Endothelial cell of umbilical vein (primary cell): ENCODE measurements at regions not wholly inside any gene's neighbourhood (a gene's known extent, or its start where the extent isn't known, plus 50 kb on each side); places are given as distances from the start of the nearest gene placed in this dataset.

Experiments used
- BruUV-seq: library from RNA; stranded (reverse); fragments of 400-500 nt; replicated peaks from 2 replicates; lab custom pipeline; 2021; lab: Mats Ljungman, UMichigan
- CTCF ChIA-PET: fragments of 300-600, 350-600 bp; sonication (Branson Sonifier 250); formaldehyde crosslinking; loops from one replicate; lab custom pipeline; 2021; ENCODE audit warnings: antibody characterized with exemption, inconsistent platforms; lab: Charles Lee
- POLR2A ChIA-PET: fragments of 300-600, 350-600 bp; sonication (Branson Sonifier 250); formaldehyde crosslinking; loops from one replicate; lab custom pipeline; 2021; ENCODE audit warnings: antibody characterized with exemption, inconsistent platforms; lab: Charles Lee
- DNase-seq: peaks from one replicate; pipeline ENCODE4 v3.0.0-alpha.2; 2011; ENCODE audit warnings: low read depth, low spot score
- FAIRE-seq: peaks from 2 replicates; lab custom pipeline; 2011; peaks lifted over from hg19 to GRCh38; lab: Jason Lieb, UNC
- H2AFZ ChIP-seq: 2 replicates; pipeline ENCODE4 v1.6.0; 2012; ENCODE audit warnings: low read depth, low read length, control low read depth, inconsistent platforms
- H3K27ac ChIP-seq: 2 replicates; pipeline ENCODE4 v1.5.1; 2011; ENCODE audit warnings: low read depth, mild to moderate bottlenecking, control low read depth, low read length, moderate library complexity; ENCODE audit not compliant: insufficient read depth
- H3K27me3 ChIP-seq, 2 experiments: 2 replicates each; pipeline versions ENCODE4 v1.6.0 to v1.6.1; 2011; ENCODE audit warnings: low read length in 2 of 2, mixed read lengths in 1 of 2; ENCODE audit not compliant: control insufficient read depth in 2 of 2, insufficient read depth in 2 of 2
- H3K36me3 ChIP-seq, 2 experiments: 2 replicates in 1 of 2; 3 replicates in 1 of 2; pipeline ENCODE4 v1.5.1; 2011; ENCODE audit warnings: low read length in 2 of 2, mild to moderate bottlenecking in 1 of 2, moderate library complexity in 1 of 2; ENCODE audit not compliant: control insufficient read depth in 2 of 2, insufficient read depth in 2 of 2; ENCODE audit errors: extremely low read depth in 1 of 2
- H3K4me1 ChIP-seq: 3 replicates; pipeline ENCODE4 v1.5.1; 2011; ENCODE audit warnings: mild to moderate bottlenecking, low read length; ENCODE audit not compliant: control insufficient read depth, insufficient read depth; ENCODE audit errors: extremely low read depth
- H3K4me2 ChIP-seq: 2 replicates; pipeline ENCODE4 v1.6.1; 2011; ENCODE audit warnings: low read length, control low read depth, mixed read lengths; ENCODE audit not compliant: insufficient read depth
- H3K4me3 ChIP-seq, 3 experiments: fragments of 200-600 bp in 1 of 3; sonication (generic), shearing (Covaris generic) in 1 of 3; replicated peaks in 1 of 3; 2 replicates each; pipeline ENCODE4 v1.5.1; 2011 to 2016; ENCODE audit warnings: control low read depth in 3 of 3, low read length in 3 of 3, mild to moderate bottlenecking in 2 of 3, inconsistent platforms in 1 of 3, low read depth in 1 of 3, moderate library complexity in 1 of 3; ENCODE audit not compliant: insufficient read depth in 1 of 3
- H3K79me2 ChIP-seq: 2 replicates; pipeline ENCODE4 v1.6.0; 2012; ENCODE audit warnings: low read length, inconsistent platforms; ENCODE audit not compliant: control insufficient read depth, insufficient read depth
- H3K9ac ChIP-seq: replicated peaks from 2 replicates; pipeline ENCODE3; 2011; ENCODE audit warnings: low read length, control low read depth; ENCODE audit not compliant: insufficient read depth; ENCODE audit errors: extremely low read depth
- H3K9me1 ChIP-seq: replicated peaks from 3 replicates; pipeline ENCODE4 v1.6.0; 2011; ENCODE audit warnings: mild to moderate bottlenecking, low read length; ENCODE audit not compliant: control insufficient read depth, insufficient read depth; ENCODE audit errors: extremely low read depth
- H3K9me3 ChIP-seq: replicated peaks from 2 replicates; pipeline ENCODE4 v1.5.1; 2012; ENCODE audit warnings: low read length, inconsistent platforms; ENCODE audit not compliant: control insufficient read depth, insufficient read depth
- H4K20me1 ChIP-seq: replicated peaks from 2 replicates; pipeline ENCODE3; 2011; ENCODE audit warnings: mild to moderate bottlenecking, low read length; ENCODE audit not compliant: control insufficient read depth, insufficient read depth; ENCODE audit errors: extremely low read depth
- CTCF ChIP-seq, 2 donors: IDR thresholded peaks; 1 replicate in 1 of 2; 2 replicates in 1 of 2; pipeline ENCODE4 v1.5.1; 2011; ENCODE audit warnings: low read length in 2 of 2, mild to moderate bottlenecking in 2 of 2, moderate library complexity in 2 of 2, control low read depth in 1 of 2, inconsistent platforms in 1 of 2, low read depth in 1 of 2; ENCODE audit not compliant: insufficient read depth in 1 of 2; ENCODE audit errors: extremely low read depth in 1 of 2
- FOS ChIP-seq: IDR thresholded peaks from 2 replicates; pipeline ENCODE4 v1.6.1; 2011; ENCODE audit warnings: mild to moderate bottlenecking, low read length, moderate library complexity, borderline replicate concordance; ENCODE audit not compliant: insufficient read depth
- GATA2 ChIP-seq: IDR thresholded peaks from 2 replicates; pipeline ENCODE4 v1.7.0; 2011; ENCODE audit warnings: low read depth, mild to moderate bottlenecking, moderate library complexity, mixed read lengths, low read length; ENCODE audit not compliant: insufficient read length, insufficient read depth
- JUN ChIP-seq: IDR thresholded peaks from 2 replicates; pipeline ENCODE4 v1.6.1; 2011; ENCODE audit warnings: borderline replicate concordance, low read depth; ENCODE audit not compliant: insufficient read length, insufficient read depth
- MYC ChIP-seq: IDR thresholded peaks from one replicate; pipeline ENCODE4 v1.6.1; 2011; ENCODE audit warnings: mild to moderate bottlenecking, low read depth, low read length
- POLR2A ChIP-seq: IDR thresholded peaks from 2 replicates; pipeline ENCODE4 v1.6.1; 2012; ENCODE audit warnings: low read depth, mild to moderate bottlenecking, control low read depth, low read length
- dilution Hi-C: fragments of 300-500 bp; cut with MboI; formaldehyde crosslinking; loops from one replicate; pipeline ENCODE4 v1.15.0; 2019; ENCODE audit warnings: low sequenced_read_pairs; ENCODE audit not compliant: extremely low pct_ligation_motif_present
- intact Hi-C: fragments of 100-400 bp; cut with micrococcal nuclease; formaldehyde crosslinking; loops from one replicate; pipeline ENCODE4 v1.10.0; 2022

DNA sequence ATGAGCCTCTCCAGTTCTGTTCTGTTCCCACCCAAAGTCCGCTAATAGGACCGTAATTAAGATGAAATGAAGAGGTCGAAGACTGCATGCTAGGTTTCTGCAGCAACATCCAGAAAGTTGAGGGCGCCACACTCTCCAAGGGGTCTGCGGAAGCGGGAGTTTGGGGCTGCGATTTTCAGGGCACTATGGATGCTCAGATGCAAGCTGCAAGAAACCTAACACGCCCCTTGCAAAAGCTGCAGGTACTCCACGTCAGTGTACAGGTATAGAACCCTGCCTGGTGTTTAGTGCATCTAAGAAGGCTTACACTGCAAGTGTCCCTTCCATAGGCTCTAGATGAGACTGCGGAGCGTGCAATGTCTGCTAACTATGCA is 61.4 kb downstream of the RHOXF2B start:
- no TSS peak for BruUV-seq
- Histone ChIP-seq H3K79me2 (no peaks in the 10 kb centered on the region), H3K4me2 (no peak overlapping the region), H2AFZ (no peak overlapping the region), H4K20me1 (no peaks in the 10 kb centered on the region), H3K4me3 (no peak overlapping the region), H3K36me3 (no peaks in the 10 kb centered on the region), H3K9me3 (no peaks in the 10 kb centered on the region), H3K27ac (no peak overlapping the region), H3K9me1 (no peaks in the 10 kb centered on the region), H3K4me1 (no peaks in the 10 kb centered on the region), H3K27me3 (peaks cover 15 to 27% of the 10 kb centered on the region in 2 experiments), H3K9ac (no peak overlapping the region)
- dilution Hi-C loops = no loop called here
- no peak for FAIRE-seq
- intact Hi-C loops = no loop called here
- POLR2A ChIA-PET = no interaction called here
- no peak for DNase-seq
- TF ChIP-seq POLR2A (no peak), CTCF (IDR thresholded peaks at IDR 0.05; ENCODE audit: extremely low read depth in 1 of 2, insufficient read depth in 1 of 2, low read depth in 1 of 2, low read length in 2 of 2) (no peak), GATA2 (no peak), JUN (no peak), MYC (no peak), FOS (no peak)
- CTCF ChIA-PET = interaction anchor here (0.7 kb wide), 1 partner anchor 25 kb away, joined by 3 read pairs; no protein-coding TSS in a partner anchor
